ENCODE measurements at regions not wholly inside any gene's neighbourhood (a gene's known extent, or its start where the extent isn't known, plus 50 kb on each side); places are given as distances from the start of the nearest gene placed in this dataset.

GRCh38 chr6:104572901-104573300 lies 286.8 kb downstream of the HACE1 start:
- no peak for DNase-seq

- no peak for DNase-seq
Measured at GRCh38 chr6:104566411-104566810, 293.3 kb downstream of the HACE1 start.

GRCh38 chr6:104563306-104563705 lies 296.4 kb downstream of the HACE1 start:
- DNase-seq, result no peak

- DNase-seq, result no peak
Measured at GRCh38 chr6:104559435-104560202, 300.1 kb downstream of the HACE1 start.

- no peak for DNase-seq
Measured at GRCh38 chr6:104558746-104559145, 301.0 kb downstream of the HACE1 start.

GRCh38 chr6:104548297-104548696 lies 311.4 kb downstream of the HACE1 start:
- no peak for DNase-seq

GRCh38 chr6:104541411-104541810 lies 318.3 kb downstream of the HACE1 start:
- DNase-seq, result no peak

- no peak for DNase-seq
Measured at GRCh38 chr6:104540743-104541142, 319.0 kb downstream of the HACE1 start.

GRCh38 chr6:104539173-104539572 lies 320.5 kb downstream of the HACE1 start:
- DNase-seq, result no peak

- no peak for DNase-seq
Measured at GRCh38 chr6:104537872-104538271, 321.8 kb downstream of the HACE1 start.

GRCh38 chr6:104537180-104537579 lies 322.5 kb downstream of the HACE1 start:
- DNase-seq, result no peak

GRCh38 chr6:104532462-104532861 lies 327.3 kb downstream of the HACE1 start:
- DNase-seq, result no peak

GRCh38 chr6:104531646-104532045 lies 328.1 kb downstream of the HACE1 start:
- no peak for DNase-seq

GRCh38 chr6:104527761-104528415 lies 331.8 kb downstream of the HACE1 start:
- DNase-seq, result no peak

GRCh38 chr6:104527311-104527710 lies 332.4 kb downstream of the HACE1 start:
- no peak for DNase-seq

GRCh38 chr6:104526376-104526775 lies 333.3 kb downstream of the HACE1 start:
- DNase-seq, result no peak

GRCh38 chr6:104525677-104526322 lies 333.9 kb downstream of the HACE1 start:
- DNase-seq, result peak; percentile 37

- DNase-seq, result no peak
Measured at GRCh38 chr6:104522533-104522932, 337.2 kb downstream of the HACE1 start.

- no peak for DNase-seq
Measured at GRCh38 chr6:104521176-104521575, 338.5 kb downstream of the HACE1 start.

GRCh38 chr6:104519566-104519965 lies 340.2 kb downstream of the HACE1 start:
- no peak for DNase-seq

- DNase-seq, result no peak
Measured at GRCh38 chr6:104509355-104509754, 350.4 kb downstream of the HACE1 start.

GRCh38 chr6:104506429-104506828 lies 353.3 kb downstream of the HACE1 start:
- DNase-seq, result no peak

GRCh38 chr6:104505838-104506237 lies 353.9 kb downstream of the HACE1 start:
- no peak for DNase-seq

- DNase-seq, result no peak
Measured at GRCh38 chr6:104500265-104500664, 359.5 kb downstream of the HACE1 start.

All from effector CD8-positive, alpha-beta T cell (primary cell).